HepG2 (cell line): ENCODE measurements at regions not wholly inside any gene's neighbourhood (a gene's known extent, or its start where the extent isn't known, plus 50 kb on each side); places are given as distances from the start of the nearest gene placed in this dataset.
"Not testable (repeated sequence)": the region's sequence is repeated elsewhere in the genome, so short reads cannot be mapped to it uniquely, and the experiment has no call there.

ENCODE experiments used
- ATAC-seq: fragments of 200-7000 bp; cut with Tn5 transposase; 3 replicates; pipeline ENCODE4 v1.9.1; 2020; ENCODE audit warnings: mild to moderate bottlenecking, moderate library complexity
- BruUV-seq: library from RNA; stranded (reverse); fragments of 400-500 nt; replicated peaks from 2 replicates; lab custom pipeline; 2021; lab: Mats Ljungman, UMichigan
- CTCF ChIA-PET: fragments of 300-600 bp; formaldehyde crosslinking; extraction: SDS; loops from one replicate; lab custom pipeline; 2021; ENCODE audit warnings: low total read pairs, inconsistent platforms, low intra/inter-chr PET ratio; lab: Yijun Ruan, JAX
- POLR2A ChIA-PET: fragments of 350-600 bp; sonication (Branson Sonifier 250); formaldehyde crosslinking; loops from one replicate; lab custom pipeline; 2020; ENCODE audit warnings: antibody characterized with exemption, inconsistent platforms; lab: Yijun Ruan, JAX
- DNase-seq: peaks from one replicate; pipeline ENCODE4 v3.0.0-alpha.2; 2015; ENCODE audit warnings: low spot score
- FAIRE-seq: peaks from 3 replicates; lab custom pipeline; 2011; peaks lifted over from hg19 to GRCh38; lab: Jason Lieb, UNC
- H2AFZ ChIP-seq: one replicate; pipeline ENCODE4 v1.6.1; 2011; ENCODE audit warnings: low read length, inconsistent platforms
- H3K27ac ChIP-seq: fragments of 300-600 bp; 3 replicates; pipeline ENCODE4 v1.8.0; 2011; ENCODE audit warnings: mixed run types, mild to moderate bottlenecking, mixed read lengths, low read length, inconsistent platforms; ENCODE audit not compliant: insufficient read depth; ENCODE audit errors: extremely low read length
- H3K27me3 ChIP-seq, 2 experiments: fragments of 200-600 bp in 1 of 2; 2 replicates in 1 of 2; 3 replicates in 1 of 2; pipeline versions ENCODE4 v1.6.0 to v1.8.0; 2011; ENCODE audit warnings: low read length in 2 of 2, mild to moderate bottlenecking in 2 of 2, moderate library complexity in 2 of 2, inconsistent platforms in 1 of 2; ENCODE audit not compliant: insufficient read depth in 2 of 2, control insufficient read depth in 1 of 2
- H3K36me3 ChIP-seq, 2 experiments: fragments of 200-600 bp in 1 of 2; replicated peaks in 1 of 2; 2 replicates in 1 of 2; 3 replicates in 1 of 2; pipeline versions ENCODE4 v1.5.1 to v1.8.0; 2011; ENCODE audit warnings: low read length in 2 of 2, inconsistent platforms in 1 of 2; ENCODE audit not compliant: insufficient read depth in 2 of 2, control insufficient read depth in 1 of 2
- H3K4me1 ChIP-seq: 2 replicates; pipeline ENCODE4 v1.5.1; 2012; ENCODE audit warnings: low read length, inconsistent platforms; ENCODE audit not compliant: insufficient read depth
- H3K4me2 ChIP-seq: 2 replicates; pipeline ENCODE4 v1.6.0; 2011; ENCODE audit warnings: low read depth, low read length, inconsistent platforms
- H3K4me3 ChIP-seq, 3 experiments: fragments of 200-600 bp in 1 of 3; sonication (generic), shearing (Covaris generic) in 1 of 3; replicated peaks in 1 of 3; 2 replicates each; pipeline ENCODE4 v1.5.1; 2011 to 2016; ENCODE audit warnings: low read length in 3 of 3, inconsistent platforms in 2 of 3, low read depth in 2 of 3, mild to moderate bottlenecking in 2 of 3, control low read depth in 1 of 3, mixed read lengths in 1 of 3; ENCODE audit not compliant: insufficient read depth in 1 of 3
- H3K79me2 ChIP-seq: one replicate; pipeline ENCODE4 v1.6.1; 2011; ENCODE audit warnings: low read length, inconsistent platforms; ENCODE audit not compliant: insufficient read depth
- H3K9ac ChIP-seq: 2 replicates; pipeline ENCODE4 v1.6.0; 2011; ENCODE audit warnings: mild to moderate bottlenecking, low read depth, low read length, inconsistent platforms; ENCODE audit not compliant: insufficient read depth
- H3K9me3 ChIP-seq: 2 replicates; pipeline ENCODE4 v1.5.1; 2012; ENCODE audit warnings: mild to moderate bottlenecking, low read length
- H4K20me1 ChIP-seq: 2 replicates; pipeline ENCODE4 v1.6.0; 2011; ENCODE audit warnings: inconsistent platforms, mild to moderate bottlenecking, low read length, moderate library complexity; ENCODE audit not compliant: insufficient read depth
- WGBS: methylation state at CpG from one replicate; pipeline ENCODE4 v1.1.6; 2017; ENCODE audit warnings: low lambda C conversion rate; 5-methylcytosine and 5-hydroxymethylcytosine counted together
- in situ Hi-C: cut with HindIII; loops from 2 replicates; pipeline ENCODE4 v1.10.0; 2017; ENCODE audit warnings: low pct_unique_long_range_greater_than_20kb; ENCODE audit not compliant: extremely low pct_ligation_motif_present
- intact Hi-C: fragments of 100-400 bp; cut with micrococcal nuclease; formaldehyde crosslinking; loops from one replicate; pipeline ENCODE4 v1.10.0; 2022; ENCODE audit not compliant: unreplicated experiment

DNA sequence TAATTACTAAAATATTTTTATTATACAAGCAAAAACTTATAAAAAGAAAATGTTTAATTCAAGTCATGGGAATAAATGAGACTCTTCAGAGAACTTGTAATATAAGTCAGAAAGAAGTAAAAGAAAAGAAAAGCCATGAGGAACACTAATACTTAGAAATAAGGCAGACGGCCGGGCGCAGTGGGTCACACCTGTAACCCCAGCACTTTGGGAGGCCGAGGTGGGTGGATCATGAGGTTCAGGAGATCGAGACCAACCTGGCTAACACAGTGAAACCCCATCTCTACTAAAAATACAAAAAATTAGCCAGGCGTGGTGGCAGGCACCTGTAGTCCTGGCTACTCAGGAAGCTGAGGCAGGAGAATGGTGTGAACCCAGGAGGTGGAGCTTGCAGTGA lies 528.6 kb downstream of the IRS2 start:
- CTCF ChIA-PET, H4K20me1 ChIP-seq, in situ Hi-C loops, H3K4me1 ChIP-seq, DNase-seq, H3K4me2 ChIP-seq, H3K36me3 ChIP-seq, ATAC-seq, H2AFZ ChIP-seq, FAIRE-seq, BruUV-seq, H3K9ac ChIP-seq, POLR2A ChIA-PET, H3K27ac ChIP-seq, H3K4me3 ChIP-seq, H3K27me3 ChIP-seq, H3K79me2 ChIP-seq: not testable (repeated sequence)
- intact Hi-C loops: loop anchor here (10.0 kb wide), 1 partner anchor 527 kb away; the partner anchor contains the start of gene IRS2
- peaks cover 66% of the 10 kb centered on the region for H3K9me3 ChIP-seq
- 43% methylated on average over 6 of the region's 6 CpGs for WGBS
